ENCODE measurements at regions not wholly inside any gene's neighbourhood (a gene's known extent, or its start where the extent isn't known, plus 50 kb on each side); places are given as distances from the start of the nearest gene placed in this dataset.

DNA sequence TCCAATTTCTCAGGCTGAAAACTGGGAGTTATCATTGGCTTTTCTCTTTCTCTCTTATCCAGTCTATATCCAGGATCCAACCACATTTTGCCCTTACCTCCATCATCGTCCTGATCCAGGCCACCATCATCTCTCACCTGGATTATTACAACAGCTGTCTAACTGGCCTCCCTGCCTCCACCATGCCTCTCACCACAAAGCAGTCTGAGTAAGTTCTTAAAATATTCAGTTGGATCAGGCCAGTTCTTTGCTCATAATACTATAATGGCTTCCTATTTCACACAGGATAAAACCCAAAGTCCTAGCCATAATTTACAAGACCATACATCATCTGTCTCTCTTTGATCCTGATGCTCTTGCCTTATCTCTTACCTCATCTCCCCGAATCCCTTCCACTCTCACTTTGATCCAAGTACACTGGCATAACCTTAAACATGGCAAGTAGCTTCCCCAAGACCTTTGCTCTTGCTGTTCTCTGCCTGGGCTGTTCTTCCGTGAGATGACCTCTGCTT, 133.4 kb upstream of the RAP1B start:
- H3K27ac ChIP-seq: no peak overlapping the region
- TF ChIP-seq POLR2AphosphoS5 (IDR thresholded peaks at IDR 0.05; ENCODE audit: insufficient read depth in 1 of 2, low read depth in 1 of 2) (no peak), POLR2A (IDR thresholded peaks at IDR 0.05) (no peak)
- TF ChIP-seq, protein P1, sequence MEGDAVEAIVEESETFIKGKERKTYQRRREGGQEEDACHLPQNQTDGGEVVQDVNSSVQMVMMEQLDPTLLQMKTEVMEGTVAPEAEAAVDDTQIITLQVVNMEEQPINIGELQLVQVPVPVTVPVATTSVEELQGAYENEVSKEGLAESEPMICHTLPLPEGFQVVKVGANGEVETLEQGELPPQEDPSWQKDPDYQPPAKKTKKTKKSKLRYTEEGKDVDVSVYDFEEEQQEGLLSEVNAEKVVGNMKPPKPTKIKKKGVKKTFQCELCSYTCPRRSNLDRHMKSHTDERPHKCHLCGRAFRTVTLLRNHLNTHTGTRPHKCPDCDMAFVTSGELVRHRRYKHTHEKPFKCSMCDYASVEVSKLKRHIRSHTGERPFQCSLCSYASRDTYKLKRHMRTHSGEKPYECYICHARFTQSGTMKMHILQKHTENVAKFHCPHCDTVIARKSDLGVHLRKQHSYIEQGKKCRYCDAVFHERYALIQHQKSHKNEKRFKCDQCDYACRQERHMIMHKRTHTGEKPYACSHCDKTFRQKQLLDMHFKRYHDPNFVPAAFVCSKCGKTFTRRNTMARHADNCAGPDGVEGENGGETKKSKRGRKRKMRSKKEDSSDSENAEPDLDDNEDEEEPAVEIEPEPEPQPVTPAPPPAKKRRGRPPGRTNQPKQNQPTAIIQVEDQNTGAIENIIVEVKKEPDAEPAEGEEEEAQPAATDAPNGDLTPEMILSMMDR (IDR thresholded peaks at IDR 0.05): no peak
- H3K27me3 ChIP-seq: no peaks in the 10 kb centered on the region
- no peaks in the 10 kb centered on the region for H3K36me3 ChIP-seq
- no peak overlapping the region for H3K4me3 ChIP-seq
- H3K9me3 ChIP-seq: no peaks in the 10 kb centered on the region
- no peak for DNase-seq (ENCODE audit: extremely low spot score in 2 of 2)
- intact Hi-C loops (cut with DNase I): no loop called here
- peaks cover 9% of the 10 kb centered on the region for H3K4me1 ChIP-seq

DNA sequence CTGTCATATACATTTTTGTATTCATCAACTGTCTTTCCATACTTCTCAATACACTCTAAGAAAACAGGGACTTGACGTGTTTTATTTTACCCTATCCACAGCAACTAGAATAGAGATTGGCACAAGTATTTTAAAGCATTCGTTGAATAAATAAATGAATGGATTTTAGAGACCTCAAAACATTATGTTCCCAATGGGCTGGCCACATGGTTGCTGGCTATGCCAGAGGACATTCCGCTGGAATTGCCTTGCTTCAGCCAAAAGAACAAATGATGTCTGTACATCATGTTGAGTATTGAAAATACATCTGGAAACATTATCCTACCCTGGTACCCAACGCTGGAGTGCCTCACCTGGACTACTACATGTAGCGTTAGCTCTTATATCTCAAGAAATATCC, 132.8 kb upstream of the RAP1B start:
- H3K27me3 ChIP-seq: no peaks in the 10 kb centered on the region
- no peak overlapping the region for H3K4me3 ChIP-seq
- H3K27ac ChIP-seq: no peak overlapping the region
- TF ChIP-seq POLR2AphosphoS5 (IDR thresholded peaks at IDR 0.05; ENCODE audit: insufficient read depth in 1 of 2, low read depth in 1 of 2) (no peak), POLR2A (IDR thresholded peaks at IDR 0.05) (no peak)
- TF ChIP-seq, protein P1 (IDR thresholded peaks at IDR 0.05): no peak
- no peak for DNase-seq (ENCODE audit: extremely low spot score in 2 of 2)
- no peaks in the 10 kb centered on the region for H3K9me3 ChIP-seq
- H3K36me3 ChIP-seq: no peaks in the 10 kb centered on the region
- intact Hi-C loops (cut with DNase I): no loop called here
- H3K4me1 ChIP-seq: peaks cover 14% of the 10 kb centered on the region

DNA sequence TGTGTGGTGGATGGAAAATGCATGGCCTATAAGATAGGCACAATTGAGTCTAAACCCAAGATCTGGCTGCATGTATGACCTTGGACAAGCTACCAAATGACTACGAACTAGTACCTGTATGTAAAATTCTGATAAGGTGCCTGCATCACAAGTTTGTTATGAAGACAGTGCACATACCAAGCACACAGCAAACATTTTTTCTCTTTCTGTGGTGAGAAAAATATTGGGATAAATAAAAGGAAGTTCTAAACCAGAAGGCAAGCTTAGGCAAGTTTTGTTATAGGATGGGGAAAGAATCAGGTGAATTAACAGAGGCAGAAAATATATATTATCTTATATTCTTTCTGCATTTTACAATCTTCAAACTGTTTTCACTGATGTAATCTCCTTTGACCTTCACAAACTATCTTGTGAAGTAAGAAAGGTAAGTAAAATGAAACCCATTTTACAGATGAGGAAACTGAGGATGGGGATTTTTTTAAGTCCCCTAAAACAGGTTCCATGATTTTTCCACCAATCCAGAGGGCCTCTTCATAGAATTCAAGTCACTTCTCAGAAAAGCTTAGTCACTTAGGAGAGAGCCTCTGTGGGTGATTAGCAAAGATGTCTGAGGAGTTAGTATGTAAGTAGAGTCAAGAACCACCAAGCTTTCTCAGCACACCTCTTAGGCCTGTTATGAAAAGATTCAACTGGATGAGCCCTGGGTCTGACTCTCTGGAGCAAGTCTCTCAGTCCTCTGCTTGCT, 132.0 kb upstream of the RAP1B start:
- H3K9me3 ChIP-seq: no peaks in the 10 kb centered on the region
- no peak for DNase-seq (ENCODE audit: extremely low spot score in 2 of 2)
- no peak overlapping the region for H3K27ac ChIP-seq
- no peak for TF ChIP-seq POLR2AphosphoS5 (IDR thresholded peaks at IDR 0.05; ENCODE audit: insufficient read depth in 1 of 2, low read depth in 1 of 2)
- no peak for TF ChIP-seq POLR2A (IDR thresholded peaks at IDR 0.05)
- H3K4me3 ChIP-seq: no peak overlapping the region
- H3K27me3 ChIP-seq: no peaks in the 10 kb centered on the region
- peaks cover 16% of the 10 kb centered on the region for H3K4me1 ChIP-seq
- intact Hi-C loops (cut with DNase I): no loop called here
- H3K36me3 ChIP-seq: no peaks in the 10 kb centered on the region

DNA sequence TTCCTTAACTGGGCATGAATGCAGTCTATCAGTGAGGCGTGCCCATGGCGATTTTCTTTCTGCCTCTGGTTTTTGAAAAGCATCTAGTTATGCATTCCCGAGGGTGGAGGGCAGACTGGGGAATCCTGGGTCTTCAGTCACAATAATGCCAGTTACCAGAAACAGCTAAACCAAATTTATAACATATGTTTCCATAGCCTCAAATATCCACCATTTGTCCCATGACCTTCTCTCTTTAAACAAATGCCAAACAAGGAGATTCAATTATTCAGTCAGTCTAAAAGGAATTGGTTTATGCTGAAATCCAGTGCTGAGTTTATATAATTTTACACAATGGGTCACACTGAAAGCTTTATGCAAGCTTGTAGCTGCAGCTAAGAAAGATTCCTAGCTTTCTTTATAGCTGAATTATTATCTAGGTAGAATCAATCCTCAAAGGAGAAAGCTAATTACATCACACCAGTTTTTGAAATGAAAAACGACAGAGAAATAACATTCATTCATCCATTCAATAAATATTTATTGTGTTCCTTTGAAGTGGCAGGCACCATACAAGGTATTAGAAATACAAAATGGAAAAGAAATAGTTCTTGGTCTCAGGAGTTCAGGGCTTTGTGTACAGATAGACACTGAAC, 131.3 kb upstream of the RAP1B start:
- intact Hi-C loops (cut with DNase I): no loop called here
- TF ChIP-seq POLR2A (IDR thresholded peaks at IDR 0.05) (no peak), POLR2AphosphoS5 (IDR thresholded peaks at IDR 0.05; ENCODE audit: insufficient read depth in 1 of 2, low read depth in 1 of 2) (no peak)
- TF ChIP-seq, protein P1 (IDR thresholded peaks at IDR 0.05): no peak
- no peak overlapping the region for H3K4me3 ChIP-seq
- no peaks in the 10 kb centered on the region for H3K27me3 ChIP-seq
- no peaks in the 10 kb centered on the region for H3K9me3 ChIP-seq
- H3K27ac ChIP-seq: no peak overlapping the region
- no peak for DNase-seq (ENCODE audit: extremely low spot score in 2 of 2)
- no peaks in the 10 kb centered on the region for H3K36me3 ChIP-seq
- H3K4me1 ChIP-seq: peaks cover 16% of the 10 kb centered on the region

DNA sequence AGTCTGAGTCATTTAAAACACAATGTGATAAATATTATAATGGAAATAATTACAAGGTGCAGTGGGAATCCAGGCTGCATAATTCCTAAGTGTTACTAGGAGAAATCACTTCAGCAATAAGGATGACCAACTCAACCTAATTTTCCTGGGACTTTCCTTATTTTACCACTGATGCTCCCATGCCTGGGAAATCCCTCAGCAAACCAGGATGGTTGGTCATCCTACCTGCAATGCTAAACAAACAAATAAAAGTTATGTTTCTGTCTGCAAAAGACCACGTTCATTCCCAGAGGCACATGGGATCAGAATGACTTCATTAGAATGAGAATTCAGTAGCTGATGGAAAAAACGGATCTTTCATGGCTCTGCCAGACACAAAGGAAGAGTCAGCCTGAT, 130.8 kb upstream of the RAP1B start:
- Histone ChIP-seq H3K36me3 (no peaks in the 10 kb centered on the region), H3K27me3 (no peaks in the 10 kb centered on the region), H3K4me3 (no peak overlapping the region), H3K27ac (no peak overlapping the region), H3K4me1 (peaks cover 16% of the 10 kb centered on the region), H3K9me3 (no peaks in the 10 kb centered on the region)
- no peak for DNase-seq (ENCODE audit: extremely low spot score in 2 of 2)
- TF ChIP-seq POLR2AphosphoS5 (IDR thresholded peaks at IDR 0.05; ENCODE audit: insufficient read depth in 1 of 2, low read depth in 1 of 2): no peak
- TF ChIP-seq, protein P1 (IDR thresholded peaks at IDR 0.05): no peak
- no peak for TF ChIP-seq POLR2A (IDR thresholded peaks at IDR 0.05)
- intact Hi-C loops (cut with DNase I): no loop called here
